ENCODE measurements at regions not wholly inside any gene's neighbourhood (a gene's known extent, or its start where the extent isn't known, plus 50 kb on each side); places are given as distances from the start of the nearest gene placed in this dataset.
"Not testable (repeated sequence)": the region's sequence is repeated elsewhere in the genome, so short reads cannot be mapped to it uniquely, and the experiment has no call there.

- peak; percentile 77 to 80 for DNase-seq (ENCODE audit: low read depth in 2 of 2)
These were observed 1609.3 kb downstream of the SPATA31A7 start for GRCh38 chr9:62798884-62799850.

- peak in 1 of 2 donors; percentile 42 for DNase-seq (ENCODE audit: low read depth in 2 of 2)
These were observed 1610.1 kb downstream of the SPATA31A7 start for GRCh38 chr9:62799851-62800371.

GRCh38 chr9:62800451-62801371, 1610.9 kb downstream of the SPATA31A7 start:
- peak in 1 of 2 donors; percentile 32 for DNase-seq (ENCODE audit: low read depth in 2 of 2)

GRCh38 chr9:62801372-62801811, 1611.6 kb downstream of the SPATA31A7 start:
- peak in 1 of 2 donors; percentile 23 for DNase-seq (ENCODE audit: low read depth in 2 of 2)

- DNase-seq (ENCODE audit: low read depth in 2 of 2), result peak; percentile 63 to 86
These were observed 1612.3 kb downstream of the SPATA31A7 start for GRCh38 chr9:62801961-62802718.

- not testable (repeated sequence) for DNase-seq (ENCODE audit: low read depth in 2 of 2)
These were observed 1612.9 kb downstream of the SPATA31A7 start for GRCh38 chr9:62802719-62803079.

- DNase-seq (ENCODE audit: low read depth in 2 of 2), result peak in 1 of 2 donors; percentile 5
These were observed 1613.3 kb downstream of the SPATA31A7 start for GRCh38 chr9:62803099-62803498.

- DNase-seq (ENCODE audit: low read depth in 2 of 2), result not testable (repeated sequence)
These were observed 1614.5 kb downstream of the SPATA31A7 start for GRCh38 chr9:62804314-62804713.

- not testable (repeated sequence) for DNase-seq (ENCODE audit: low read depth in 2 of 2)
These were observed 1617.6 kb downstream of the SPATA31A7 start for GRCh38 chr9:62807424-62807823.

GRCh38 chr9:62808081-62808480, 1618.2 kb downstream of the SPATA31A7 start:
- not testable (repeated sequence) for DNase-seq (ENCODE audit: low read depth in 2 of 2)

- DNase-seq (ENCODE audit: low read depth in 2 of 2), result not testable (repeated sequence)
These were observed 1620.5 kb downstream of the SPATA31A7 start for GRCh38 chr9:62810318-62810717.

GRCh38 chr9:62810811-62811315, 1621.0 kb downstream of the SPATA31A7 start:
- not testable (repeated sequence) for DNase-seq (ENCODE audit: low read depth in 2 of 2)

GRCh38 chr9:62815436-62815835, 1625.6 kb downstream of the SPATA31A7 start:
- not testable (repeated sequence) for DNase-seq (ENCODE audit: low read depth in 2 of 2)

- DNase-seq (ENCODE audit: low read depth in 2 of 2), result peak in 1 of 2 donors; percentile 4
These were observed 1626.5 kb downstream of the SPATA31A7 start for GRCh38 chr9:62816331-62816730.

GRCh38 chr9:62817214-62817613, 1627.4 kb downstream of the SPATA31A7 start:
- DNase-seq (ENCODE audit: low read depth in 2 of 2), result not testable (repeated sequence)

GRCh38 chr9:62822185-62822584, 1632.3 kb downstream of the SPATA31A7 start:
- not testable (repeated sequence) for DNase-seq (ENCODE audit: low read depth in 2 of 2)

- not testable (repeated sequence) for DNase-seq (ENCODE audit: low read depth in 2 of 2)
These were observed 1638.4 kb downstream of the SPATA31A7 start for GRCh38 chr9:62827957-62828907.

GRCh38 chr9:62830829-62831459, 1641.1 kb downstream of the SPATA31A7 start:
- not testable (repeated sequence) for DNase-seq (ENCODE audit: low read depth in 2 of 2)

Measured in dermis microvascular lymphatic vessel endothelial cell (primary cell).